WTC11 (cell line): ENCODE measurements at regions not wholly inside any gene's neighbourhood (a gene's known extent, or its start where the extent isn't known, plus 50 kb on each side); places are given as distances from the start of the nearest gene placed in this dataset.

ENCODE experiments used
- CREB1 ChIP-seq: sonication (generic); formaldehyde crosslinking; IDR thresholded peaks from 2 replicates; pipeline ENCODE4 v1.8.0; 2023; ENCODE audit warnings: mild to moderate bottlenecking, missing genetic modification reagents
- TCF7 ChIP-seq: sonication (generic); formaldehyde crosslinking; IDR thresholded peaks from 2 replicates; pipeline ENCODE4 v1.8.0; 2022; ENCODE audit warnings: mild to moderate bottlenecking, low read depth, missing genetic modification reagents, moderate library complexity
- ZBTB21 ChIP-seq: sonication (generic); formaldehyde crosslinking; IDR thresholded peaks from 2 replicates; pipeline ENCODE4 v1.8.1; 2023; ENCODE audit warnings: mild to moderate bottlenecking, missing genetic modification reagents, borderline replicate concordance
- ZNF416 ChIP-seq: fragments of 250-450 bp; sonication (Bioruptor Pico); IDR thresholded peaks from 2 replicates; pipeline ENCODE4 v1.9.0; 2021; ENCODE audit warnings: mild to moderate bottlenecking, inconsistent platforms
- TF ChIP-seq, protein P1 (sequence below): fragments of 200-600 bp; IDR thresholded peaks from 2 replicates; pipeline ENCODE4 v1.8.0; 2022; ENCODE audit warnings: antibody characterized with exemption
- TF ChIP-seq, protein P2 (sequence below): sonication (generic); formaldehyde crosslinking; conservative IDR thresholded peaks from 2 replicates; pipeline ENCODE4 v1.8.1; 2023; ENCODE audit warnings: mild to moderate bottlenecking, low read depth, missing genetic modification reagents, moderate library complexity
- TF ChIP-seq, protein P3 (sequence below): sonication (generic); formaldehyde crosslinking; IDR thresholded peaks from 2 replicates; pipeline ENCODE4 v1.8.1; 2023; ENCODE audit warnings: mild to moderate bottlenecking, missing genetic modification reagents, borderline replicate concordance
- TF ChIP-seq, protein P4 (sequence below): sonication (generic); formaldehyde crosslinking; IDR thresholded peaks from 2 replicates; pipeline ENCODE4 v1.8.1; 2023; ENCODE audit warnings: mild to moderate bottlenecking, missing genetic modification reagents, moderate library complexity

DNA sequence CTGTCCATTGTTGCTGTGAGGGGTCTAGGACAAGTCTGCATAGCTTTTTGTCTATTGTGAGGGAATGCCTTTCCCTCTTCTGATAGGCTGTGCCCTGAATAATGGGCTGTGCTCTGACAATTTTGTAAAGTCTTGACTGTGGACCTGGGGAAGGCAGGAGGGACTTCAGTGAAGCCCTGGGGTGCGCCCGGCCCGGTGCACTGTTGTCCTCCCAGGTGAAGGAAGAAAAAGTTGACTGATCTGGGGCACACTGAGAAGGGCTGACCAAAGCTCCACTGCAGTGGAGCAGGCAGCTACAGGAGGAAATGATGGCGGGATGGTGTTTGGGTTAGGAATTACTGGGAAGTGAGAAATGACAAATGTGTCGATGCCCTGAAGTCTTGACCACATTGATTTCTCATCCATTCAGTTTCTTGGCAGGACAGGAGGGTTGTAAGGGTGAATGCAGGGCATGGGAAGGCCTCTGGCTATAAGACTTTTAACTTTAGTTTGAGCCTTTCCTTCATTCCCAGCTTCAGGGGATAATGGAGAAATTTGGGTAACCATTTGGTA lies 224.0 kb upstream of the CST7 start:
- TF ChIP-seq CREB1 (CRISPR knock-in tag) (no peak), ZBTB21 (CRISPR knock-in tag) (no peak), TCF7 (no peak), ZNF416 (CRISPR knock-in tag) (no peak)
- TF ChIP-seq, protein P1, sequence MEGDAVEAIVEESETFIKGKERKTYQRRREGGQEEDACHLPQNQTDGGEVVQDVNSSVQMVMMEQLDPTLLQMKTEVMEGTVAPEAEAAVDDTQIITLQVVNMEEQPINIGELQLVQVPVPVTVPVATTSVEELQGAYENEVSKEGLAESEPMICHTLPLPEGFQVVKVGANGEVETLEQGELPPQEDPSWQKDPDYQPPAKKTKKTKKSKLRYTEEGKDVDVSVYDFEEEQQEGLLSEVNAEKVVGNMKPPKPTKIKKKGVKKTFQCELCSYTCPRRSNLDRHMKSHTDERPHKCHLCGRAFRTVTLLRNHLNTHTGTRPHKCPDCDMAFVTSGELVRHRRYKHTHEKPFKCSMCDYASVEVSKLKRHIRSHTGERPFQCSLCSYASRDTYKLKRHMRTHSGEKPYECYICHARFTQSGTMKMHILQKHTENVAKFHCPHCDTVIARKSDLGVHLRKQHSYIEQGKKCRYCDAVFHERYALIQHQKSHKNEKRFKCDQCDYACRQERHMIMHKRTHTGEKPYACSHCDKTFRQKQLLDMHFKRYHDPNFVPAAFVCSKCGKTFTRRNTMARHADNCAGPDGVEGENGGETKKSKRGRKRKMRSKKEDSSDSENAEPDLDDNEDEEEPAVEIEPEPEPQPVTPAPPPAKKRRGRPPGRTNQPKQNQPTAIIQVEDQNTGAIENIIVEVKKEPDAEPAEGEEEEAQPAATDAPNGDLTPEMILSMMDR: no peak
- TF ChIP-seq, protein P2, sequence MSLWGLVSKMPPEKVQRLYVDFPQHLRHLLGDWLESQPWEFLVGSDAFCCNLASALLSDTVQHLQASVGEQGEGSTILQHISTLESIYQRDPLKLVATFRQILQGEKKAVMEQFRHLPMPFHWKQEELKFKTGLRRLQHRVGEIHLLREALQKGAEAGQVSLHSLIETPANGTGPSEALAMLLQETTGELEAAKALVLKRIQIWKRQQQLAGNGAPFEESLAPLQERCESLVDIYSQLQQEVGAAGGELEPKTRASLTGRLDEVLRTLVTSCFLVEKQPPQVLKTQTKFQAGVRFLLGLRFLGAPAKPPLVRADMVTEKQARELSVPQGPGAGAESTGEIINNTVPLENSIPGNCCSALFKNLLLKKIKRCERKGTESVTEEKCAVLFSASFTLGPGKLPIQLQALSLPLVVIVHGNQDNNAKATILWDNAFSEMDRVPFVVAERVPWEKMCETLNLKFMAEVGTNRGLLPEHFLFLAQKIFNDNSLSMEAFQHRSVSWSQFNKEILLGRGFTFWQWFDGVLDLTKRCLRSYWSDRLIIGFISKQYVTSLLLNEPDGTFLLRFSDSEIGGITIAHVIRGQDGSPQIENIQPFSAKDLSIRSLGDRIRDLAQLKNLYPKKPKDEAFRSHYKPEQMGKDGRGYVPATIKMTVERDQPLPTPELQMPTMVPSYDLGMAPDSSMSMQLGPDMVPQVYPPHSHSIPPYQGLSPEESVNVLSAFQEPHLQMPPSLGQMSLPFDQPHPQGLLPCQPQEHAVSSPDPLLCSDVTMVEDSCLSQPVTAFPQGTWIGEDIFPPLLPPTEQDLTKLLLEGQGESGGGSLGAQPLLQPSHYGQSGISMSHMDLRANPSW (CRISPR knock-in tag): no peak
- TF ChIP-seq, protein P3, sequence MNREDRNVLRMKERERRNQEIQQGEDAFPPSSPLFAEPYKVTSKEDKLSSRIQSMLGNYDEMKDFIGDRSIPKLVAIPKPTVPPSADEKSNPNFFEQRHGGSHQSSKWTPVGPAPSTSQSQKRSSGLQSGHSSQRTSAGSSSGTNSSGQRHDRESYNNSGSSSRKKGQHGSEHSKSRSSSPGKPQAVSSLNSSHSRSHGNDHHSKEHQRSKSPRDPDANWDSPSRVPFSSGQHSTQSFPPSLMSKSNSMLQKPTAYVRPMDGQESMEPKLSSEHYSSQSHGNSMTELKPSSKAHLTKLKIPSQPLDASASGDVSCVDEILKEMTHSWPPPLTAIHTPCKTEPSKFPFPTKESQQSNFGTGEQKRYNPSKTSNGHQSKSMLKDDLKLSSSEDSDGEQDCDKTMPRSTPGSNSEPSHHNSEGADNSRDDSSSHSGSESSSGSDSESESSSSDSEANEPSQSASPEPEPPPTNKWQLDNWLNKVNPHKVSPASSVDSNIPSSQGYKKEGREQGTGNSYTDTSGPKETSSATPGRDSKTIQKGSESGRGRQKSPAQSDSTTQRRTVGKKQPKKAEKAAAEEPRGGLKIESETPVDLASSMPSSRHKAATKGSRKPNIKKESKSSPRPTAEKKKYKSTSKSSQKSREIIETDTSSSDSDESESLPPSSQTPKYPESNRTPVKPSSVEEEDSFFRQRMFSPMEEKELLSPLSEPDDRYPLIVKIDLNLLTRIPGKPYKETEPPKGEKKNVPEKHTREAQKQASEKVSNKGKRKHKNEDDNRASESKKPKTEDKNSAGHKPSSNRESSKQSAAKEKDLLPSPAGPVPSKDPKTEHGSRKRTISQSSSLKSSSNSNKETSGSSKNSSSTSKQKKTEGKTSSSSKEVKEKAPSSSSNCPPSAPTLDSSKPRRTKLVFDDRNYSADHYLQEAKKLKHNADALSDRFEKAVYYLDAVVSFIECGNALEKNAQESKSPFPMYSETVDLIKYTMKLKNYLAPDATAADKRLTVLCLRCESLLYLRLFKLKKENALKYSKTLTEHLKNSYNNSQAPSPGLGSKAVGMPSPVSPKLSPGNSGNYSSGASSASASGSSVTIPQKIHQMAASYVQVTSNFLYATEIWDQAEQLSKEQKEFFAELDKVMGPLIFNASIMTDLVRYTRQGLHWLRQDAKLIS (CRISPR knock-in tag): no peak
- TF ChIP-seq, protein P4, sequence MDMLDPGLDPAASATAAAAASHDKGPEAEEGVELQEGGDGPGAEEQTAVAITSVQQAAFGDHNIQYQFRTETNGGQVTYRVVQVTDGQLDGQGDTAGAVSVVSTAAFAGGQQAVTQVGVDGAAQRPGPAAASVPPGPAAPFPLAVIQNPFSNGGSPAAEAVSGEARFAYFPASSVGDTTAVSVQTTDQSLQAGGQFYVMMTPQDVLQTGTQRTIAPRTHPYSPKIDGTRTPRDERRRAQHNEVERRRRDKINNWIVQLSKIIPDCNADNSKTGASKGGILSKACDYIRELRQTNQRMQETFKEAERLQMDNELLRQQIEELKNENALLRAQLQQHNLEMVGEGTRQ (CRISPR knock-in tag): no peak
